ENCODE measurements at regions not wholly inside any gene's neighbourhood (a gene's known extent, or its start where the extent isn't known, plus 50 kb on each side); places are given as distances from the start of the nearest gene placed in this dataset.

GRCh38 chr2:154588838-154589237 lies 109.7 kb upstream of the KCNJ3 start:
- no peaks in the 10 kb centered on the region for H3K36me3 Mint-ChIP-seq (ENCODE audit: insufficient read depth, unreplicated experiment)
- H3K4me1 Mint-ChIP-seq (ENCODE audit: insufficient read depth, unreplicated experiment), result no peaks in the 10 kb centered on the region
- TF ChIP-seq CTCF (IDR thresholded peaks at IDR 0.05; ENCODE audit: unreplicated experiment), result no peak
- peaks cover 30% of the 10 kb centered on the region for H3K27me3 Mint-ChIP-seq (ENCODE audit: insufficient read depth, unreplicated experiment)
- no peak overlapping the region for H3K4me3 Mint-ChIP-seq (ENCODE audit: unreplicated experiment)
- no peak for DNase-seq (ENCODE audit: unreplicated experiment)
- no peaks in the 10 kb centered on the region for H3K9me3 Mint-ChIP-seq (ENCODE audit: unreplicated experiment)
- CTCF ChIA-PET, result no interaction called here
- POLR2A ChIA-PET, result no interaction called here
- BruUV-seq (replicated peaks), result no TSS peak
- intact Hi-C loops (cut with micrococcal nuclease), result no loop called here
- no peak overlapping the region for H3K27ac Mint-ChIP-seq (ENCODE audit: low read depth, unreplicated experiment)

- POLR2A ChIA-PET, result no interaction called here
- no peak for DNase-seq (ENCODE audit: unreplicated experiment)
- Mint-ChIP-seq H3K27ac (ENCODE audit: low read depth, unreplicated experiment) (no peak overlapping the region), H3K36me3 (ENCODE audit: insufficient read depth, unreplicated experiment) (no peaks in the 10 kb centered on the region), H3K27me3 (ENCODE audit: insufficient read depth, unreplicated experiment) (peaks cover 37% of the 10 kb centered on the region), H3K9me3 (ENCODE audit: unreplicated experiment) (no peaks in the 10 kb centered on the region), H3K4me1 (ENCODE audit: insufficient read depth, unreplicated experiment) (no peaks in the 10 kb centered on the region), H3K4me3 (ENCODE audit: unreplicated experiment) (no peak overlapping the region)
- CTCF ChIA-PET, result no interaction called here
- BruUV-seq (replicated peaks), result no TSS peak
- intact Hi-C loops (cut with micrococcal nuclease), result no loop called here
- no peak for TF ChIP-seq CTCF (IDR thresholded peaks at IDR 0.05; ENCODE audit: unreplicated experiment)
Observed at GRCh38 chr2:154589514-154589913, 109.0 kb upstream of the KCNJ3 start.

- no peaks in the 10 kb centered on the region for H3K9me3 Mint-ChIP-seq (ENCODE audit: unreplicated experiment)
- H3K27me3 Mint-ChIP-seq (ENCODE audit: insufficient read depth, unreplicated experiment), result peaks cover 49% of the 10 kb centered on the region
- CTCF ChIA-PET, result interaction anchor here (0.5 kb wide), 1 partner anchor 234 kb away, joined by 5 read pairs; no protein-coding TSS in a partner anchor
- DNase-seq (ENCODE audit: unreplicated experiment), result no peak
- POLR2A ChIA-PET, result no interaction called here
- BruUV-seq (replicated peaks), result no TSS peak
- TF ChIP-seq CTCF (IDR thresholded peaks at IDR 0.05; ENCODE audit: unreplicated experiment), result no peak
- intact Hi-C loops (cut with micrococcal nuclease), result no loop called here
- H3K4me3 Mint-ChIP-seq (ENCODE audit: unreplicated experiment), result no peak overlapping the region
- H3K36me3 Mint-ChIP-seq (ENCODE audit: insufficient read depth, unreplicated experiment), result no peaks in the 10 kb centered on the region
- no peak overlapping the region for H3K27ac Mint-ChIP-seq (ENCODE audit: low read depth, unreplicated experiment)
- no peaks in the 10 kb centered on the region for H3K4me1 Mint-ChIP-seq (ENCODE audit: insufficient read depth, unreplicated experiment)
Observed at GRCh38 chr2:154591294-154591820, 107.1 kb upstream of the KCNJ3 start.

- ChIA-PET CTCF (no interaction called here), POLR2A (no interaction called here)
- intact Hi-C loops (cut with micrococcal nuclease), result no loop called here
- no peaks in the 10 kb centered on the region for H3K36me3 Mint-ChIP-seq (ENCODE audit: insufficient read depth, unreplicated experiment)
- H3K27me3 Mint-ChIP-seq (ENCODE audit: insufficient read depth, unreplicated experiment), result peaks cover 24% of the 10 kb centered on the region
- H3K27ac Mint-ChIP-seq (ENCODE audit: low read depth, unreplicated experiment), result no peak overlapping the region
- no peaks in the 10 kb centered on the region for H3K4me1 Mint-ChIP-seq (ENCODE audit: insufficient read depth, unreplicated experiment)
- BruUV-seq (replicated peaks), result no TSS peak
- no peak overlapping the region for H3K4me3 Mint-ChIP-seq (ENCODE audit: unreplicated experiment)
- no peak for DNase-seq (ENCODE audit: unreplicated experiment)
- no peaks in the 10 kb centered on the region for H3K9me3 Mint-ChIP-seq (ENCODE audit: unreplicated experiment)
- TF ChIP-seq CTCF (IDR thresholded peaks at IDR 0.05; ENCODE audit: unreplicated experiment), result no peak
Observed at GRCh38 chr2:154599189-154599588, 99.3 kb upstream of the KCNJ3 start.

Data from MCF 10A (cell line).